Activated T-cell treated with anti-CD3 and anti-CD28 coated beads, Interleukin-2, amount 50 U/mL, for 72 hours (primary cell): ENCODE measurements at regions not wholly inside any gene's neighbourhood (a gene's known extent, or its start where the extent isn't known, plus 50 kb on each side); places are given as distances from the start of the nearest gene placed in this dataset.
"Not testable (repeated sequence)": the region's sequence is repeated elsewhere in the genome, so short reads cannot be mapped to it uniquely, and the experiment has no call there.

Experiments used
- ATAC-seq, 2 donors: fragments of 150-1000 bp; cut with Tn5 transposase; replicated peaks in 1 of 2; 2 replicates each; pipeline ENCODE4 v1.10.0; 2021; ENCODE audit warnings: moderate library complexity in 2 of 2, mild to moderate bottlenecking in 1 of 2
- DNase-seq, 2 donors: peaks; one replicate each; pipeline ENCODE4 v3.0.0; 2021 to 2022; ENCODE audit warnings: mixed read lengths in 1 of 2
- H3K27ac Mint-ChIP-seq: one replicate; pipeline ENCODE4 v1.8.0; 2022; ENCODE audit warnings: mild to moderate bottlenecking, moderate library complexity, mixed read lengths
- H3K27me3 Mint-ChIP-seq: one replicate; pipeline ENCODE4 v1.8.0; 2022; ENCODE audit warnings: low read depth, mixed read lengths
- H3K36me3 Mint-ChIP-seq, 2 donors: one replicate each; pipeline ENCODE4 v1.8.0; 2022; ENCODE audit warnings: mixed read lengths in 2 of 2, mild to moderate bottlenecking in 1 of 2; ENCODE audit not compliant: insufficient read depth in 2 of 2
- H3K4me1 Mint-ChIP-seq: one replicate; pipeline ENCODE4 v1.8.0; 2022; ENCODE audit warnings: low read depth, mixed read lengths
- H3K4me3 Mint-ChIP-seq, 2 donors: one replicate each; pipeline ENCODE4 v1.8.0; 2022; ENCODE audit warnings: mild to moderate bottlenecking in 2 of 2, mixed read lengths in 2 of 2, moderate library complexity in 2 of 2
- H3K9me3 Mint-ChIP-seq, 2 donors: one replicate each; pipeline ENCODE4 v1.8.0; 2022; ENCODE audit warnings: mixed read lengths in 2 of 2

GRCh38 chr5:35561396-35561795, 56.3 kb upstream of the SPEF2 start:
- Mint-ChIP-seq H3K9me3 (peaks cover 18 to 30% of the 10 kb centered on the region in 2 donors), H3K36me3 (peaks cover 13 to 14% of the 10 kb centered on the region in 2 donors), H3K4me3 (no peak overlapping the region), H3K27ac (no peak overlapping the region), H3K4me1 (no peaks in the 10 kb centered on the region), H3K27me3 (peaks cover 7% of the 10 kb centered on the region)
- ATAC-seq (no peak), DNase-seq (no peak)

GRCh38 chr5:35557748-35558147, 59.9 kb upstream of the SPEF2 start:
- Mint-ChIP-seq H3K36me3 (peaks cover 11 to 12% of the 10 kb centered on the region in 2 donors), H3K27me3 (peaks cover 7% of the 10 kb centered on the region), H3K4me1 (no peaks in the 10 kb centered on the region), H3K9me3 (peaks cover 16 to 23% of the 10 kb centered on the region in 2 donors), H3K4me3 (no peak overlapping the region), H3K27ac (no peak overlapping the region)
- ATAC-seq (no peak), DNase-seq (no peak)

- H3K4me3 Mint-ChIP-seq = no peak overlapping the region
- H3K27ac Mint-ChIP-seq = no peak overlapping the region
- H3K27me3 Mint-ChIP-seq = peaks cover 7% of the 10 kb centered on the region
- peaks cover 16 to 20% of the 10 kb centered on the region in 2 donors for H3K9me3 Mint-ChIP-seq
- H3K4me1 Mint-ChIP-seq = no peaks in the 10 kb centered on the region
- DNase-seq (no peak), ATAC-seq (no peak)
- H3K36me3 Mint-ChIP-seq = peaks cover 7 to 12% of the 10 kb centered on the region in 2 donors
Observed at GRCh38 chr5:35557199-35557598, 60.5 kb upstream of the SPEF2 start.

- Mint-ChIP-seq H3K27ac (no peak overlapping the region), H3K36me3 (peaks cover 5 to 7% of the 10 kb centered on the region in 2 donors), H3K4me3 (no peak overlapping the region), H3K27me3 (no peaks in the 10 kb centered on the region), H3K4me1 (no peaks in the 10 kb centered on the region), H3K9me3 (peaks cover 13 to 14% of the 10 kb centered on the region in 2 donors)
- ATAC-seq = no peak
- no peak for DNase-seq
Observed at GRCh38 chr5:35554016-35554415, 63.6 kb upstream of the SPEF2 start.

GRCh38 chr5:35545190-35545589, 72.5 kb upstream of the SPEF2 start:
- ATAC-seq = no peak
- Mint-ChIP-seq H3K4me1 (peaks cover 6% of the 10 kb centered on the region), H3K36me3 (no peaks in the 10 kb centered on the region), H3K4me3 (peak overlapping the region; percentile 2 to 52), H3K9me3 (no peaks in the 10 kb centered on the region), H3K27ac (no peak overlapping the region), H3K27me3 (peaks cover 17% of the 10 kb centered on the region)
- no peak for DNase-seq

- H3K36me3 Mint-ChIP-seq = no peaks in the 10 kb centered on the region
- ATAC-seq (no peak), DNase-seq (no peak)
- peaks cover 6% of the 10 kb centered on the region for H3K4me1 Mint-ChIP-seq
- H3K27ac Mint-ChIP-seq = no peak overlapping the region
- peaks cover 17% of the 10 kb centered on the region for H3K27me3 Mint-ChIP-seq
- H3K4me3 Mint-ChIP-seq = no peak overlapping the region
- no peaks in the 10 kb centered on the region for H3K9me3 Mint-ChIP-seq
Observed at GRCh38 chr5:35543408-35543807, 74.3 kb upstream of the SPEF2 start.

GRCh38 chr5:35540002-35540401, 77.7 kb upstream of the SPEF2 start:
- ATAC-seq (no peak), DNase-seq (no peak)
- no peaks in the 10 kb centered on the region for H3K4me1 Mint-ChIP-seq
- no peaks in the 10 kb centered on the region for H3K36me3 Mint-ChIP-seq
- no peak overlapping the region for H3K4me3 Mint-ChIP-seq
- peaks cover 20% of the 10 kb centered on the region for H3K27me3 Mint-ChIP-seq
- H3K27ac Mint-ChIP-seq = no peak overlapping the region
- H3K9me3 Mint-ChIP-seq = peaks cover 0 to 4% of the 10 kb centered on the region in 2 donors

- DNase-seq = no peak
- H3K27me3 Mint-ChIP-seq = peaks cover 12% of the 10 kb centered on the region
- H3K4me3 Mint-ChIP-seq = no peak overlapping the region
- ATAC-seq = no peak
- no peaks in the 10 kb centered on the region for H3K4me1 Mint-ChIP-seq
- no peaks in the 10 kb centered on the region for H3K36me3 Mint-ChIP-seq
- no peak overlapping the region for H3K27ac Mint-ChIP-seq
- peaks cover 0 to 4% of the 10 kb centered on the region in 2 donors for H3K9me3 Mint-ChIP-seq
Observed at GRCh38 chr5:35538198-35538931, 79.3 kb upstream of the SPEF2 start.

- Mint-ChIP-seq H3K4me3 (no peak overlapping the region), H3K27me3 (peaks cover 7% of the 10 kb centered on the region), H3K4me1 (no peaks in the 10 kb centered on the region), H3K9me3 (peaks cover 0 to 4% of the 10 kb centered on the region in 2 donors), H3K27ac (no peak overlapping the region), H3K36me3 (no peaks in the 10 kb centered on the region)
- ATAC-seq = no peak
- DNase-seq = no peak
Observed at GRCh38 chr5:35533156-35533555, 84.5 kb upstream of the SPEF2 start.

- not testable (repeated sequence) for DNase-seq, H3K36me3 Mint-ChIP-seq, H3K9me3 Mint-ChIP-seq, ATAC-seq, H3K4me3 Mint-ChIP-seq, H3K27ac Mint-ChIP-seq, H3K27me3 Mint-ChIP-seq, H3K4me1 Mint-ChIP-seq
Observed at GRCh38 chr5:35531553-35531952, 86.1 kb upstream of the SPEF2 start.

- DNase-seq (no peak), ATAC-seq (no peak)
- H3K9me3 Mint-ChIP-seq = peaks cover 2 to 3% of the 10 kb centered on the region in 2 donors
- peaks cover 14% of the 10 kb centered on the region for H3K27me3 Mint-ChIP-seq
- H3K4me3 Mint-ChIP-seq = no peak overlapping the region
- H3K4me1 Mint-ChIP-seq = no peaks in the 10 kb centered on the region
- no peaks in the 10 kb centered on the region for H3K36me3 Mint-ChIP-seq
- H3K27ac Mint-ChIP-seq = no peak overlapping the region
Observed at GRCh38 chr5:35518104-35518503, 99.6 kb upstream of the SPEF2 start.

GRCh38 chr5:35516271-35516670, 101.4 kb upstream of the SPEF2 start:
- ATAC-seq = no peak
- Mint-ChIP-seq H3K4me3 (no peak overlapping the region), H3K9me3 (peaks cover 2 to 5% of the 10 kb centered on the region in 2 donors), H3K27me3 (peaks cover 14% of the 10 kb centered on the region), H3K36me3 (no peaks in the 10 kb centered on the region), H3K4me1 (no peaks in the 10 kb centered on the region), H3K27ac (no peak overlapping the region)
- no peak for DNase-seq

- ATAC-seq (no peak), DNase-seq (no peak)
- peaks cover 2 to 7% of the 10 kb centered on the region in 2 donors for H3K9me3 Mint-ChIP-seq
- H3K4me1 Mint-ChIP-seq = no peaks in the 10 kb centered on the region
- H3K27ac Mint-ChIP-seq = no peak overlapping the region
- H3K36me3 Mint-ChIP-seq = peaks cover 0 to 1% of the 10 kb centered on the region in 2 donors
- H3K27me3 Mint-ChIP-seq = peaks cover 3% of the 10 kb centered on the region
- no peak overlapping the region for H3K4me3 Mint-ChIP-seq
Observed at GRCh38 chr5:35513612-35514011, 104.1 kb upstream of the SPEF2 start.

- peaks cover 0 to 4% of the 10 kb centered on the region in 2 donors for H3K36me3 Mint-ChIP-seq
- no peaks in the 10 kb centered on the region for H3K27me3 Mint-ChIP-seq
- no peak overlapping the region for H3K4me3 Mint-ChIP-seq
- H3K9me3 Mint-ChIP-seq = peaks cover 4 to 9% of the 10 kb centered on the region in 2 donors
- H3K4me1 Mint-ChIP-seq = no peaks in the 10 kb centered on the region
- no peak for ATAC-seq
- no peak for DNase-seq
- no peak overlapping the region for H3K27ac Mint-ChIP-seq
Observed at GRCh38 chr5:35502206-35502605, 115.5 kb upstream of the SPEF2 start.
